Hematopoietic multipotent progenitor cell (in vitro differentiated cells): ENCODE measurements at regions not wholly inside any gene's neighbourhood (a gene's known extent, or its start where the extent isn't known, plus 50 kb on each side); places are given as distances from the start of the nearest gene placed in this dataset.
"Not testable (repeated sequence)": the region's sequence is repeated elsewhere in the genome, so short reads cannot be mapped to it uniquely, and the experiment has no call there.

Experiments
- DNase-seq, 3 donors: peaks; one replicate each; pipeline ENCODE4 v3.0.0-alpha.2; 2011 to 2015; ENCODE audit warnings: low read depth in 2 of 3, low spot score in 2 of 3

- no peak for DNase-seq
Measured at GRCh38 chr4:29704059-29704458, 1016.1 kb upstream of the PCDH7 start.

DNA sequence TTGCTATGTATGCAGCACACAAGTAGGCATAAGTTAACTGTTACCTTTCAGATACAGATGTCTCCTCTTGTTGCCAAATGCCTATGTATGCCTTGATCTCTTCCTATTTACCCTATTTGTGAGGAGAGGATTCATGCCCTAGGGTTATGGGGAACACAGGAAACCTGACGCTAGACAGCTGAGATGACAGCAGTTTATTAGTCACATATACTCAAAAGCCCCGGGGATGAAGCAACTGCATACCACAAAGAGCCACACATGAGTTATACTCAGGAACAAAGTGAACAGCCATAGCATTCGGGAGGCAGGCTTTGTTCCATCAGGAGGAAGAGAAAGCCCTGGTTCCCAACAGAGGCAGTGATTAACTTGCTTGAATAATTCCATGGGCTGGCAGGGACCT lies 1011.7 kb upstream of the PCDH7 start:
- no peak for DNase-seq

DNA sequence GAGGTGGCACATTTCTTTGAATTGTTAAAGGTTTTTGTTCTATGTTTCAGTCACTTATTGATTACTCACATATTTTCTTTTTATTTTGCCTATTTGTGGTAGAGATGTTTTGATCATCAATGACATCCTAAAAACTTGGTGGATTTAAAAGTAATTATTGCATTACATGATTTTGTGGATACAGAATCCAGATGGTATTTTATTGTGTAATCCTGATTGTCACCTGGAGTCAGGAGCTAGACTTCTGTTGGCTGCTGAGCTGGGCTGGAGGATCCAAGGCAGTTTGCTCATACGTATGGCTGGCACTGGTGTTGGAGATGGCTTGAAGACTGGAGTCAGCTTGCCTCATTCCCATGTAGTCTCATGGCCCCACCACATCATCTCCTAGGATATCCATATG lies 1009.6 kb upstream of the PCDH7 start:
- no peak for DNase-seq

DNA sequence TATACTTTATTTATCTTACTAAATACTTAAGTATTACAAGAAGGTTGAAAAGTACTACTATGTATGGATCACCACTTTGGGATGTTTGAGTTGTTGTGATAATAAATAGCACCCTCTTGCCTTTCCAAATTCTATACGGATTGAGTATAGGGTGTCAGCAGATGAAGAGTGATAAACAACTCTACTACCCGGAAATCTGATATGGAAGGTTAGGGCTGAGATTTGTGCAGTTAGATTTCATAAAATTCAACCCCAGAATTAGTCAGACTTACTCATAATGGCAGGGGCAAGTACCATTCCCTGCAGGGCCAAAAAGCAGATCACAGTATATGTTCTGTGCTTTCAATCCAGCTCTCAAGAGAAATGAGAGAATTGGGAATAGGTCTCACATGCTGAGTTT lies 1008.9 kb upstream of the PCDH7 start:
- no peak for DNase-seq

- no peak for DNase-seq
Measured at GRCh38 chr4:29717287-29718057, 1002.7 kb upstream of the PCDH7 start.

- DNase-seq: no peak
Measured at GRCh38 chr4:29718136-29718535, 1002.0 kb upstream of the PCDH7 start.

GRCh38 chr4:29722253-29722652 lies 997.9 kb upstream of the PCDH7 start:
- no peak for DNase-seq

DNA sequence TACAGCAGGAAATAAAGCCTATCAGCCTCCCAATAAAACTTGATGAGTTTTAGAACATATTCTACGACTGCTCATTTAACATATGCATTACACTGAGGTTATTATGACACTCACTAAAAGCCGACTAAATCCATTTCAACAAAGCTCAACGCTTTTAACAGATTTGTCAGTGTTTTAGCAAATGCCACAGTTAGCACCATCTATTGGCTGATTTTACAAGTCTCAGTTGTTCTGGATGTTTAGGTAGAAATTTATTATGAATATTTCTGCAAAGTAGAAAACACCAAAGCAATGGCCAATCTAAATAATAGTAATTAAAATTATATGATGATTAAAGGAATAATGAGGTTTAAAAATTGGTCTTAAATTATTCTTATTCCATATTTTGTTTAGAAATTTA lies 993.2 kb upstream of the PCDH7 start:
- DNase-seq: no peak

- no peak for DNase-seq
Measured at GRCh38 chr4:29734343-29735213, 985.6 kb upstream of the PCDH7 start.

DNA sequence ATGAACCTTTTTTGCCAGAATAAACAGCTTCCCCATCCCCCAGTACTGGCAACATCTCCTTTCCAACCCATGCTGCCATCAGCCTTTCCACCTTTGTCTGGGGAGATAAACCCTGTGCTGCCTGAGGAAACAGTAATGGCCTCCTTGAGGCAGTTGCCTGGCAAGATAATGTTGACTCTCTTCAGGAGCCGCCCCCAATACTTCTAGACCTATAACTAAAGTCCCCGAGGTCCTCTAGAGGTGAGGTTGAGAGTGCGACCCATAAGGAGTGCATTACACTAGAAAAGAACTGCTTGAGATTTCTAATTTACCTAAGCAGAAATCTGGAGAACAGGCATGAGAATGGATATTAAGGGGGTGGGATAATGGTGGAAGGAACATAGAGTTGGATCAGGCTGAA lies 963.2 kb upstream of the PCDH7 start:
- no peak for DNase-seq

DNA sequence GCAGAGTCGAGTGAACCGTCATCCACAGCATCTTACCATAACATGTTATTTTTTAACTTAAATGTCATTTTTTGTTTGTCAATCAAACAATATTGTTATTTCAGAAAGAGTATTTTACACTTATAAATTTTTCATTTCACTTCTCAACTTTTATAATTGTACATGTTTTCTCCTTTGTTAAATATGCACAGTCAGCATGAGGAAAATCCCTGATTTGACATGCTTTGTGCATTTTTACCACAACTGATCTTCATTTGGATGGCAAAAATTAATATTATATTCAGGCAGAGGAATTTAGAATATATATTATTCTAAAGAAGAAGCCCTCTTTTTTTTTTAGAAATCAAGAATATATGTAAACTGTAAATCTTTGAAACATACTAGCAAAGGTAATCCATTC lies 958.0 kb upstream of the PCDH7 start:
- DNase-seq: no peak

DNA sequence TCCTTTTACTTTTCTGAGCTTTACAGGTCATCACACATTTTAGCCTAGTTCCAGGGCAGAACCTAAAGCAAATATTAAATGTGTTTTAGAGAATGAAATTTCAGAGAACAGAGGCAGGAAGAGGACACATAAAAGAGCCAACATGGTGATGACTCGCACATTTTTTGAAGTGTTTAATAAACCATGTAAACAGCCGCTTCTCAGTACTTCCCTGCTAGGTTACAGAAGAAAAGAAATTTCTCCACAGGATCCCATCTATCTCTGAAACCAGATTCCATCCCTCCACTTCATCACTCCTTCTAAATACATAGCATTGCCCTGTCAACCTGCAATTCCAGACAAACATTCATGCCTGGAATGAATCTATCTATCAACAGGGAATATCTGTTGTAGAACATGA lies 949.5 kb upstream of the PCDH7 start:
- no peak for DNase-seq

DNA sequence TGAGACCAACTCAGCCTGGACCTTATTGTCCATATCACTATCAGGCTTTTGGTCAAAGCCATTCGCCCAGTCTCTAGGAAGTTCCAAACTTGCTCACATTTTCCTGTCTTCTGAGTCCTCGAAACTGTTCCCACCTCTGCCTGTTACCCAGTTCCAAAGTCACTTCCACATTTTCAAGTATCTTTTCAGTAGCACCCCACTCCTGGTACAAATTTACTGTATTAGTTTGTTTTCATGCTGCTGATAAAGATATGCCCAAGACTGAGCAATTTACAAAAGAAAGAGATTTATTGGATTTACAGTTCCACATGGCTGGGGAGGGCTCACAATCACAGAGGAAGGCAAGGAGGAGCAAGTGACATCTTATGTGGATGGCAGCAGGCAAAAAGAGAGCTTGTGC lies 932.0 kb upstream of the PCDH7 start:
- DNase-seq: not testable (repeated sequence)

- no peak for DNase-seq
Measured at GRCh38 chr4:29805245-29805644, 914.9 kb upstream of the PCDH7 start.

GRCh38 chr4:29805916-29806480 lies 914.2 kb upstream of the PCDH7 start:
- no peak for DNase-seq

- DNase-seq: no peak
Measured at GRCh38 chr4:29817961-29818360, 902.2 kb upstream of the PCDH7 start.

DNA sequence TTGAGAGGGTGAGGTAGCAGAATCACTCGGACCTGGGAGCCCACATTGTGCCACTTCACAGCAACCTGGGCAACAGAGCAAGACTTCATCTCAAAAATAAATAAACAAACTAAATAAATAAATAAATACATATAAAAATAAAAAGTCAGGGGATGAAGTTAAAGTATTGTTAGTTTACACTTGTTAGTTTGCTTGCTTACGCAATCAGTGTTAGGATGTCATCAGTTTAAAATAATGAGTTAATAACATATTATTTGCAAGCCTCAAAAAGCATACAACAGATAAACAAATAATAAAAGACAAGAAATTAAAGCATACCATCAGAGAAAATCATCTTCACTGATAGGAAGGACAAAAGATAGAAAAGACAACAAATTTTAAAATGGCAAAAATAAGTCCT lies 891.1 kb upstream of the PCDH7 start:
- no peak for DNase-seq

GRCh38 chr4:29852537-29852936 lies 867.6 kb upstream of the PCDH7 start:
- DNase-seq: no peak

DNA sequence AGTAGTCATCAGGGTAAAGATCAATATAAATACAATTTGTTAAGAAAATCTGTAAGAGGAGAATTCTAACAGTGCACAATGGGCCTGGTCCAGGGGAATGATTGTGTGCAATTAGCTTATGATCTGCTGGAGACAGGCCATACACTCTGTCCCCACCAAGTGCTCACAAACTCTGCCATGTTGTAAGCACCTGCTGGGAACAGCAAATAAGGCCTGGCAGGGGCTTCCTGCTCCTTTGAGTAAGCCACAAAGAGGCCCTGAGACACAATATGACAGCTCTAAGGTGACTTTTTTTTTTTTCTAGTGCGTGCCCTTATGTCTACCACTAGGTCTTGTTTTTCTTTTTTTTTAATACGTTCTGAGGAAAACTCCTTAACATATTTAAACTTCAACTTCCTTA lies 866.3 kb upstream of the PCDH7 start:
- no peak for DNase-seq

DNA sequence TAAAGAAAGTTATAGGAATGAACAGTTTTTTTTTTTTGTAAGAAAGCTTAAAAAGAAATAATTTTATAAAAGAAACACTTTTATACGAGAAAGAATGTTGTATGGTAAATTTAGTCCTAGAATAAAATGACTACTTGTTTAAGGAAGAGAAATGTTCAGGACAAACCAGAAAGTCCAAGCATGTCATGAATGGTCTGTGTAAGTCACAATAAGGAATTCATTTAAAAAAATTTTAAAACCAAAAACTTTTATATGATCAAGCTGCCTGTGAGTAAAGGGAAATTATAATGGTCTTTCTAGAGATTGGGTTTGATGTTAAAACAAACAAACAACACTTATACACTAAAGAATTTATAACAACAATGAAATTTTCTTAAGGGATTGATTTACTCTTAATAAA lies 858.9 kb upstream of the PCDH7 start:
- no peak for DNase-seq

- DNase-seq: no peak
Measured at GRCh38 chr4:29867412-29867811, 852.8 kb upstream of the PCDH7 start.

DNA sequence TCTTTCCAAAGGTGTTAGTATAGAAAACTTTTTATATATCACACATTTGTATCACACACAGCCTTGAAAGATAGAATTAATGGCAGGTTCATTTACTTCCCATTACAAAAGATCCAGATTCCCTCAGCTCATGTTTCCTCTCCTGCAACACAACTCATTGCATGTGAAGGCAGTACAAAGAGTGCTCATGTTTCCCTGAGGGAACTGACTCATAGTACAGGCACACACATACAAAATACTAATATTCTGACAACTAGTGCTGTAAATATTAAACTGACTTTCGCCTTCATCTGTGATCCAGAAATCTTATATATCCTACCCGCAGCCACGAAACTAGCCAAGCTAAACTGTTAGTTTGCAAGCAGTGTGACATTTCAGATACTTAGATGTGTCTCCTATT lies 819.8 kb upstream of the PCDH7 start:
- DNase-seq: no peak
